ENCODE measurements at regions not wholly inside any gene's neighbourhood (a gene's known extent, or its start where the extent isn't known, plus 50 kb on each side); places are given as distances from the start of the nearest gene placed in this dataset.

DNA sequence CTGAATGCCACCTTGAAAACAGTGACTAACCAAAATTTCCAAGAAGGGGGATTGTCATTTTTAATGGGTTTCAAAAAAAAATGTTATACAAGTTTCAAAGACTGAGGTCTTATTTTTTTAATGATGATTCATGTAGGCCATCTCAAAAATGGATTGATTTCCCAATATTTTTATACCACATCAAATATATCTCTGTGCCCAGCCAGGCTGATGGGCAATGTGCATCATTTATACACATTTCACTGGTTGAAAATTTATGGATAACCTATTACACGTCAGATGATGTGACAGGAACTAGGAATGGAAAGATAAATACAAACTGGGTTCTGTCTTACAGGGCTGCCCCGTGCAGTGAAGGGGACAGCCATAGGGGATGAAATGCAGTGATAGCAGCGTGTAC, 112.7 kb upstream of the TMPO start:
- TF ChIP-seq POLR2A (IDR thresholded peaks at IDR 0.05) (no peak), CTCF (IDR thresholded peaks at IDR 0.05) (no peak), POLR2AphosphoS5 (IDR thresholded peaks at IDR 0.05) (no peak)
- WGBS, result 94% methylated on average over 3 of the region's 3 CpGs
- Histone ChIP-seq H3K36me3 (no peaks in the 10 kb centered on the region), H3K27ac (no peak overlapping the region), H3K4me3 (no peak overlapping the region), H3K4me1 (replicated peaks) (no peaks in the 10 kb centered on the region), H3K27me3 (replicated peaks; ENCODE audit: insufficient read depth) (no peaks in the 10 kb centered on the region), H3K9me3 (no peaks in the 10 kb centered on the region)
- DNase-seq (ENCODE audit: low spot score), result no peak
- intact Hi-C loops (cut with DNase I), result no loop called here

DNA sequence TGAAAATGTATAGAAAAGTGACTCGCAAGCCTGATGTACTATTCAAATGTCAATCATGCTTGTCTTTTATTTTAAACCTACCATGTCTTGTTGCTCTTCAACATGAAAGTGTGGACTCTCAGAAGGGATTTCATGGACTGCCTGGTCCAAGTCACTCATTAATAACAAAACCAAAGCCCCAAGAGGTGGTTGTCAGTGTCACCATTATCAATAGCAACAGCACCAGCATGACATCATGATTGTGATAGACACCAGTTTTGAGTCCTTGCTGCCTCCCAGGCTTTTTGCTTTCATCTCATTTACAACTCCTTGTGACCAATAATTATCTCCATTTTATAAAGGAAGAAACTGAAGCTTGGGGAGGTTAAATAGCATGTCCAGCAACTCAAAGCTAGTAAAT, 112.0 kb upstream of the TMPO start:
- Histone ChIP-seq H3K9me3 (no peaks in the 10 kb centered on the region), H3K27ac (no peak overlapping the region), H3K4me1 (replicated peaks) (no peaks in the 10 kb centered on the region), H3K36me3 (no peaks in the 10 kb centered on the region), H3K27me3 (replicated peaks; ENCODE audit: insufficient read depth) (no peaks in the 10 kb centered on the region), H3K4me3 (no peak overlapping the region)
- intact Hi-C loops (cut with DNase I), result no loop called here
- no peak for DNase-seq (ENCODE audit: low spot score)
- TF ChIP-seq CTCF (IDR thresholded peaks at IDR 0.05) (no peak), POLR2AphosphoS5 (IDR thresholded peaks at IDR 0.05) (no peak), POLR2A (IDR thresholded peaks at IDR 0.05) (no peak)
- WGBS, result 100% methylated on average over 1 of the region's 1 CpG

DNA sequence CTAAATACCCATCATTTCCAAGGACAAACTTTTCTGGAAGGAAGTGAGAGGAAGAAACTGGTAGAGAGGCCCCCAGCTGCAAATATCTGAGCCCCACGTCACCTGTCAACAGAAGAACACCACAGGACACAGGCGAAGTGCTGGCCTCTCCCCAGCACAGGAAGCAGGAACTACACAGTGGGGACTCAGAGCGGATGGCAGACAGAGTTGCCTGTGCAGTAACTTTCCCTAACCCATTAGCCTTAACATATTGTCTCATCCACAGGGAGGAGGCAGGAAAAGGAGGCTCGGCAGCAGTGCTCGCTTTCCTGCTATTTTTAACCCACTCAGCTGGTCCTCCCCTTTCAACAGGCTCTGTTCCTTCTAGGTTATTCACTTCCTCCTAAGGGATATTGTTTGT, 111.5 kb upstream of the TMPO start:
- H3K27me3 ChIP-seq (replicated peaks; ENCODE audit: insufficient read depth), result no peaks in the 10 kb centered on the region
- no peaks in the 10 kb centered on the region for H3K36me3 ChIP-seq
- no peak overlapping the region for H3K27ac ChIP-seq
- DNase-seq (ENCODE audit: low spot score), result no peak
- WGBS, result 73% methylated on average over 5 of the region's 5 CpGs
- no peaks in the 10 kb centered on the region for H3K4me1 ChIP-seq (replicated peaks)
- H3K9me3 ChIP-seq, result no peaks in the 10 kb centered on the region
- no peak overlapping the region for H3K4me3 ChIP-seq
- no peak for TF ChIP-seq POLR2A (IDR thresholded peaks at IDR 0.05)
- no peak for TF ChIP-seq POLR2AphosphoS5 (IDR thresholded peaks at IDR 0.05)
- TF ChIP-seq CTCF (IDR thresholded peaks at IDR 0.05), result no peak
- intact Hi-C loops (cut with DNase I), result no loop called here

- H3K4me1 ChIP-seq (replicated peaks), result no peaks in the 10 kb centered on the region
- 91% methylated on average over 7 of the region's 7 CpGs for WGBS
- no peaks in the 10 kb centered on the region for H3K9me3 ChIP-seq
- TF ChIP-seq CTCF (IDR thresholded peaks at IDR 0.05) (no peak), POLR2AphosphoS5 (IDR thresholded peaks at IDR 0.05) (no peak)
- intact Hi-C loops (cut with DNase I), result no loop called here
- H3K4me3 ChIP-seq, result no peak overlapping the region
- no peaks in the 10 kb centered on the region for H3K36me3 ChIP-seq
- no peaks in the 10 kb centered on the region for H3K27me3 ChIP-seq (replicated peaks; ENCODE audit: insufficient read depth)
- no peak overlapping the region for H3K27ac ChIP-seq
- no peak for DNase-seq (ENCODE audit: low spot score)
These were observed 109.5 kb upstream of the TMPO start for GRCh38 chr12:98405805-98406366.

- Histone ChIP-seq H3K36me3 (no peaks in the 10 kb centered on the region), H3K4me1 (replicated peaks) (no peaks in the 10 kb centered on the region), H3K27ac (no peak overlapping the region), H3K9me3 (no peaks in the 10 kb centered on the region), H3K4me3 (no peak overlapping the region), H3K27me3 (replicated peaks; ENCODE audit: insufficient read depth) (no peaks in the 10 kb centered on the region)
- TF ChIP-seq CTCF (IDR thresholded peaks at IDR 0.05), result no peak
- no peak for TF ChIP-seq POLR2A (IDR thresholded peaks at IDR 0.05)
- TF ChIP-seq POLR2AphosphoS5 (IDR thresholded peaks at IDR 0.05), result no peak
- intact Hi-C loops (cut with DNase I), result no loop called here
- no peak for DNase-seq (ENCODE audit: low spot score)
- 100% methylated on average over 3 of the region's 3 CpGs for WGBS
These were observed 109.0 kb upstream of the TMPO start for GRCh38 chr12:98406378-98406777.
